Osteoblast (primary cell): ENCODE measurements at regions not wholly inside any gene's neighbourhood (a gene's known extent, or its start where the extent isn't known, plus 50 kb on each side); places are given as distances from the start of the nearest gene placed in this dataset.

Source experiments
- DNase-seq: peaks from one replicate; pipeline ENCODE4 v3.0.0; 2011; ENCODE audit warnings: low spot score, mixed read lengths; ENCODE audit not compliant: insufficient read length; ENCODE audit errors: missing footprints
- H2AFZ ChIP-seq: 2 replicates; pipeline ENCODE4 v1.6.0; 2011; ENCODE audit warnings: mild to moderate bottlenecking, low read length
- H3K27ac ChIP-seq: 2 replicates; pipeline ENCODE4 v1.5.1; 2011; ENCODE audit warnings: mild to moderate bottlenecking, low read depth, low read length, moderate library complexity
- H3K27me3 ChIP-seq: 2 replicates; pipeline ENCODE4 v1.6.0; 2012; ENCODE audit warnings: mild to moderate bottlenecking, control low read depth, inconsistent platforms, low read length, moderate library complexity; ENCODE audit not compliant: insufficient read depth
- H3K36me3 ChIP-seq: 2 replicates; pipeline ENCODE4 v1.5.1; 2011; ENCODE audit warnings: mild to moderate bottlenecking, low read length, control low read depth, moderate library complexity; ENCODE audit not compliant: insufficient read depth
- H3K4me1 ChIP-seq: 2 replicates; pipeline ENCODE4 v1.5.1; 2011; ENCODE audit warnings: mild to moderate bottlenecking, low read length, control low read depth, moderate library complexity; ENCODE audit not compliant: insufficient read depth
- H3K4me2 ChIP-seq: 2 replicates; pipeline ENCODE4 v1.6.0; 2011; ENCODE audit warnings: mild to moderate bottlenecking, low read length; ENCODE audit not compliant: insufficient read depth
- H3K4me3 ChIP-seq: fragments of 200-600 bp; sonication (generic); 3 replicates; pipeline ENCODE4 v1.5.1; 2012; ENCODE audit warnings: mild to moderate bottlenecking, low read length, inconsistent platforms; ENCODE audit not compliant: insufficient read depth
- H3K79me2 ChIP-seq: 2 replicates; pipeline ENCODE4 v1.6.0; 2012; ENCODE audit warnings: mild to moderate bottlenecking, low read length, control low read depth, inconsistent platforms; ENCODE audit not compliant: insufficient read depth
- H3K9me3 ChIP-seq: 2 replicates; pipeline ENCODE4 v1.5.1; 2011; ENCODE audit warnings: low read depth, low read length, control low read depth
- H4K20me1 ChIP-seq: 2 replicates; pipeline ENCODE4 v1.6.0; 2012; ENCODE audit warnings: mild to moderate bottlenecking, low read length, control low read depth; ENCODE audit not compliant: insufficient read depth
- TF ChIP-seq, protein P1 (sequence below): IDR thresholded peaks from 2 replicates; pipeline ENCODE4 v1.5.1; 2011; ENCODE audit warnings: mild to moderate bottlenecking, low read depth, low read length, moderate library complexity; ENCODE audit errors: extremely low read depth

DNA sequence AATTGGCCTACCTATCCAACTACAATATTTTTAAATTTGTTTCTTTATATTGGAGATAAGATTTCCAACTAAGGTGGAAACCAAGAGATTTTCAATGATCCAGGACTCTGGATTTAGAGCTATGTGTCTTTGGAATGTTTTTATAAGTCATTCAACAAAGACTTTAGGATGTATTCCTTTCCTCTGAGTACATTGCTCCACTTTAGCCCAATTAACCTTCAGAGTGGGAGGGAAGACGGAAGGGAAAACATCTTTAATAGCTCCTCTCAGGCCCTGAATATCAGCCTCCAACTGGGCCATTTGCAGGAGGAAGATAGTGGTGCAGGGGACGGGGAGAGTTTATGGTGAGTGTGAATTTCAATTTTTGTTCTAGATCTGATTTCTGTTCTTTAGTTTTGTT is 239.2 kb downstream of the PIK3R1 start:
- Histone ChIP-seq H3K4me3 (no peak overlapping the region), H2AFZ (peak overlapping the region; percentile 30), H3K27ac (peak overlapping the region; percentile 50), H3K4me2 (peak overlapping the region; percentile 30), H3K36me3 (no peaks in the 10 kb centered on the region), H4K20me1 (no peaks in the 10 kb centered on the region), H3K9me3 (no peaks in the 10 kb centered on the region), H3K27me3 (no peaks in the 10 kb centered on the region), H3K79me2 (no peaks in the 10 kb centered on the region), H3K4me1 (peaks cover 35% of the 10 kb centered on the region)
- no peak for DNase-seq
- TF ChIP-seq, protein P1, sequence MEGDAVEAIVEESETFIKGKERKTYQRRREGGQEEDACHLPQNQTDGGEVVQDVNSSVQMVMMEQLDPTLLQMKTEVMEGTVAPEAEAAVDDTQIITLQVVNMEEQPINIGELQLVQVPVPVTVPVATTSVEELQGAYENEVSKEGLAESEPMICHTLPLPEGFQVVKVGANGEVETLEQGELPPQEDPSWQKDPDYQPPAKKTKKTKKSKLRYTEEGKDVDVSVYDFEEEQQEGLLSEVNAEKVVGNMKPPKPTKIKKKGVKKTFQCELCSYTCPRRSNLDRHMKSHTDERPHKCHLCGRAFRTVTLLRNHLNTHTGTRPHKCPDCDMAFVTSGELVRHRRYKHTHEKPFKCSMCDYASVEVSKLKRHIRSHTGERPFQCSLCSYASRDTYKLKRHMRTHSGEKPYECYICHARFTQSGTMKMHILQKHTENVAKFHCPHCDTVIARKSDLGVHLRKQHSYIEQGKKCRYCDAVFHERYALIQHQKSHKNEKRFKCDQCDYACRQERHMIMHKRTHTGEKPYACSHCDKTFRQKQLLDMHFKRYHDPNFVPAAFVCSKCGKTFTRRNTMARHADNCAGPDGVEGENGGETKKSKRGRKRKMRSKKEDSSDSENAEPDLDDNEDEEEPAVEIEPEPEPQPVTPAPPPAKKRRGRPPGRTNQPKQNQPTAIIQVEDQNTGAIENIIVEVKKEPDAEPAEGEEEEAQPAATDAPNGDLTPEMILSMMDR, result no peak

DNA sequence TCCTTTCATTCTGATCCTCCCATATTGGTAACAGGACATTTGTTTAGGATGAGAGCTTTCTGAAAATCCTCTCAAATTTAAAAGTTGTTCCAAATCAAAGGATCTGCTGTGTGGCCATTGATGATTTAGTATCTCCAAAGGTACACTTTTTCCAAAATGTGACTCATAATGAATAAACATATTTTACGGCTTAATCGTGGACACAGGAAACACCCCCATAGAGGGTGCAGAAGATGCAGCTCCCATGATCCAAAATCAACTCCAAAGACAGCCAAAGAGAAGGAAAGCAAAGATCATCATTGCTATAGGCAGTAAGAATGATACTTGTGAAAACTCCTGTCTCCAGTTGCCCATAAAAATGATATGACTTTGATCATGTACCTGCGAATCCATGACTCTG is 239.7 kb downstream of the PIK3R1 start:
- Histone ChIP-seq H3K36me3 (no peaks in the 10 kb centered on the region), H4K20me1 (no peaks in the 10 kb centered on the region), H3K4me3 (no peak overlapping the region), H3K27ac (peak overlapping the region; percentile 50), H3K79me2 (no peaks in the 10 kb centered on the region), H2AFZ (no peak overlapping the region), H3K4me1 (peaks cover 32% of the 10 kb centered on the region), H3K9me3 (no peaks in the 10 kb centered on the region), H3K4me2 (peak overlapping the region; percentile 30), H3K27me3 (no peaks in the 10 kb centered on the region)
- TF ChIP-seq, protein P1, result no peak
- DNase-seq, result no peak

DNA sequence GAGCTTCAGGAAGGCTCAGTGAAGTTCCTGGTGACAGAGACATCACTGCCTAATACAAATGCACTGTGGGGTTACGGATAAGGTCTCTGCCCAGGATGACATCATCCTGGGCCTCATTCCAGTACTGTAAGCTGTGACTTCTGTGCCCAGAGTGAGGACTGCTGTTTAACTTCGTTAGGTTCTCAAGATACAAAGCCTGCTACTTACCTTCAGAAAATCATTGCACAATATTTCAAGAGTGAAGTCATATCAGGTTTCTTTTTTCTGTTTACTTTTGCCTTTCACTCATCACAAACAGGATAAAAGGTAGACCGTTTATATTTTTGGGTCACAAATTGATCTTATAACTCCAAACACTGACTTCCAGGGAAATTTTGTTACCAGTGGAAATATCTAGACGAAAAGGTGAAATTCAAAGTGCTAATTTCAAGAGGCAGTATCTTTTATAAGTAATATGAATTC is 241.2 kb downstream of the PIK3R1 start:
- Histone ChIP-seq H3K4me2 (no peak overlapping the region), H3K4me3 (no peak overlapping the region), H3K36me3 (no peaks in the 10 kb centered on the region), H3K27ac (no peak overlapping the region), H2AFZ (no peak overlapping the region), H3K79me2 (no peaks in the 10 kb centered on the region), H3K9me3 (no peaks in the 10 kb centered on the region), H4K20me1 (no peaks in the 10 kb centered on the region), H3K4me1 (peaks cover 28% of the 10 kb centered on the region), H3K27me3 (no peaks in the 10 kb centered on the region)
- TF ChIP-seq, protein P1, result no peak
- DNase-seq, result no peak

DNA sequence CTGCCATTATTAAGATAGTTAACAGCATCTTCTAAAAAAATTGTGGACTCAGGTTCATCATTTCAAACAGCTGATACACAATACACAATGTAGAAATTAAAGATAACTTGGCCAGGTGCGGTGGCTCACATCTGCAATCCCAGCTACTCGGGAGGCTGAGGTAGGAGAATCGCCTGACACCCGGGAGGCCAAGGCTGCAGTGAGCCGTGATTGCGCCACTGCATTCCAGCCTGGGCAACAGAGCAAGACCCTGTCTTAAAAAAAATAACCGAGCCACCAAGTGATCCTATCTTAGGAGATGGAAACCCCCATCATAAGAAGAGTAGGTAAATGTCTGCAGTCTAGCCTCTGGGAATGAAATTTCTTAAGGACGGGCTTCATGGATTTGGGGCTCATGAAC is 241.7 kb downstream of the PIK3R1 start:
- H3K36me3 ChIP-seq, result no peaks in the 10 kb centered on the region
- no peak overlapping the region for H2AFZ ChIP-seq
- no peak overlapping the region for H3K27ac ChIP-seq
- H3K27me3 ChIP-seq, result no peaks in the 10 kb centered on the region
- H3K4me1 ChIP-seq, result peaks cover 28% of the 10 kb centered on the region
- no peak overlapping the region for H3K4me3 ChIP-seq
- DNase-seq, result no peak
- H3K4me2 ChIP-seq, result no peak overlapping the region
- no peaks in the 10 kb centered on the region for H3K9me3 ChIP-seq
- H4K20me1 ChIP-seq, result no peaks in the 10 kb centered on the region
- TF ChIP-seq, protein P1, result no peak
- no peaks in the 10 kb centered on the region for H3K79me2 ChIP-seq
